EL (cell line): ENCODE measurements at regions not wholly inside any gene's neighbourhood (a gene's known extent, or its start where the extent isn't known, plus 50 kb on each side); places are given as distances from the start of the nearest gene placed in this dataset.

Experiments
- DNase-seq: peaks from one replicate; pipeline ENCODE4 v3.0.0-alpha.2; 2016

GRCh38 chr20:40770564-40771307 lies 81.7 kb upstream of the MAFB start:
- DNase-seq, result no peak

GRCh38 chr20:40771308-40771610 lies 82.2 kb upstream of the MAFB start:
- DNase-seq, result no peak

GRCh38 chr20:40771848-40772511 lies 82.9 kb upstream of the MAFB start:
- DNase-seq, result no peak

GRCh38 chr20:40773376-40773775 lies 84.3 kb upstream of the MAFB start:
- no peak for DNase-seq

GRCh38 chr20:40774252-40774651 lies 85.2 kb upstream of the MAFB start:
- no peak for DNase-seq

GRCh38 chr20:40775561-40776146 lies 86.6 kb upstream of the MAFB start:
- no peak for DNase-seq

- no peak for DNase-seq
Measured at GRCh38 chr20:40776466-40777457, 87.7 kb upstream of the MAFB start.

- no peak for DNase-seq
Measured at GRCh38 chr20:40777653-40778052, 88.6 kb upstream of the MAFB start.

GRCh38 chr20:40778894-40779496 lies 90.0 kb upstream of the MAFB start:
- no peak for DNase-seq

- no peak for DNase-seq
Measured at GRCh38 chr20:40781327-40782042, 92.4 kb upstream of the MAFB start.

GRCh38 chr20:40782043-40782368 lies 93.0 kb upstream of the MAFB start:
- no peak for DNase-seq

- DNase-seq, result no peak
Measured at GRCh38 chr20:40785346-40785745, 96.3 kb upstream of the MAFB start.

- no peak for DNase-seq
Measured at GRCh38 chr20:40786336-40786735, 97.3 kb upstream of the MAFB start.

- no peak for DNase-seq
Measured at GRCh38 chr20:40787941-40788340, 98.9 kb upstream of the MAFB start.

- no peak for DNase-seq
Measured at GRCh38 chr20:40797425-40797824, 108.4 kb upstream of the MAFB start.

- no peak for DNase-seq
Measured at GRCh38 chr20:40798066-40798465, 109.0 kb upstream of the MAFB start.

- DNase-seq, result no peak
Measured at GRCh38 chr20:40802886-40803285, 113.8 kb upstream of the MAFB start.

GRCh38 chr20:40803381-40803780 lies 114.3 kb upstream of the MAFB start:
- DNase-seq, result no peak

- DNase-seq, result no peak
Measured at GRCh38 chr20:40805592-40805991, 116.6 kb upstream of the MAFB start.

GRCh38 chr20:40806929-40807820 lies 118.1 kb upstream of the MAFB start:
- DNase-seq, result no peak

GRCh38 chr20:40807821-40808170 lies 118.8 kb upstream of the MAFB start:
- DNase-seq, result no peak
